AG09319 (cell line): ENCODE measurements at regions not wholly inside any gene's neighbourhood (a gene's known extent, or its start where the extent isn't known, plus 50 kb on each side); places are given as distances from the start of the nearest gene placed in this dataset.

Experiments used
- DNase-seq: peaks from one replicate; pipeline ENCODE4 v3.0.0-alpha.2; 2010; ENCODE audit warnings: low read depth; ENCODE audit errors: extremely low read depth
- CTCF ChIP-seq: IDR thresholded peaks from 2 replicates; pipeline ENCODE4 v1.5.1; 2011; ENCODE audit warnings: low read depth, mild to moderate bottlenecking, inconsistent platforms, low read length, moderate library complexity

- TF ChIP-seq CTCF: no peak
- DNase-seq: no peak
These were observed 410.7 kb downstream of the MZT1 start for GRCh38 chr13:72316716-72317115.

DNA sequence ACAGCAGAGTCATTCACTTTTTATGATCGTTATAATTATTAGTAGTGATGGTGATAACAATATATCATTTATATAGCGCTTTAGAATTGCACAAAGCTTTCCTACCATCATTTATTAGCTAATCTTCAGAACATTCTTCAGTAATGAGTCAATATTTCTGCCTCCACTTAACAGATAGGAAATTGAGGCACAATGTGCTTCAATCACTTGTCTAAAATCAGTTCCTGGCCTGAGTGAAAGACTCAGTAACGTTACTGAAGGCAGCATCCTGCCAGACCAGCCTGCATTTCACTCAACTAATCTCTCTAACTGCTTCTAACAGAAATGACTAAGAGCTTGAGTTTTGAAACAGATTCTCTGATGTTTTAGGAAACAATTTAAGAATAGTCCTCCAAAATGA lies 412.1 kb downstream of the MZT1 start:
- DNase-seq: no peak

GRCh38 chr13:72314210-72314609 lies 413.2 kb downstream of the MZT1 start:
- TF ChIP-seq CTCF: no peak
- DNase-seq: no peak

More for the DNA sequence above, 412.1 kb downstream of the MZT1 start:
- TF ChIP-seq CTCF: no peak

- DNase-seq: no peak
- TF ChIP-seq CTCF: no peak
These were observed 413.9 kb downstream of the MZT1 start for GRCh38 chr13:72313546-72313945.

DNA sequence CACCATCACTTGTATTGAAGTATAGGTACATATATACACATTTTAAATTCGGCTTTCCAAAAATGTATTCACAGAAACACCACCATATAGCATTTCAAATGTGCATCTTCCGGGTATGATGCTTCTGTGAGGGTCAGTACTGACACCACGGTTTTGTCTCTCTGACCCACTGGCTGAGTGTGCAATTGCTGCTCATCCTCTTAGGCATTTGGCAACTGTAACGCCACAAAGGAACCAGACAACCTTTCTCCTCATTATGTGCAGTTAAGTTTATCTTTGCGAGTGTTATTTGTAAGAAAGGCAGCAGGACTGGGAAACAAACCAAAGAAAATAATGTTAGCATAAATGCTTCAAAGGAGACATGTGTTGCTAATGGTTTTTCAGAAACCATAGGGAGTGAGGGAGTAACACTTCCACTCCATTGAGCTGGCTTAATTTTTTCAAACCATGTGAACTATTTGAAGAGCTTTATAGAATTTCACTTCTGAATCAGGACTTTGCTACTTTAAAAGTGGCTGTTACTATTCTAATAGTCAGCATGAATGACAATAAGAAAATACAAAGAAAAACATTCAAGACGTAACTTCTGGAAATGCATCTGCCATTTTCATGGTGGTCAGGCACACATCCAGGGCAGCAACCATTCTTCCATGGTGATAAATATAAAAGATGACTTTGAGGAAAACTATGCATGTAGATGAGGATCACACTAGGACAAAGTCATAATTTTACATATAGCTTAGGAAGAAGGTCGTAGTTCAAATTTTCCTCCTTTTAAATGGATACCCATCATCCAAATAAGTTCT lies 423.3 kb downstream of the MZT1 start:
- no peak for DNase-seq
- TF ChIP-seq CTCF: no peak

DNA sequence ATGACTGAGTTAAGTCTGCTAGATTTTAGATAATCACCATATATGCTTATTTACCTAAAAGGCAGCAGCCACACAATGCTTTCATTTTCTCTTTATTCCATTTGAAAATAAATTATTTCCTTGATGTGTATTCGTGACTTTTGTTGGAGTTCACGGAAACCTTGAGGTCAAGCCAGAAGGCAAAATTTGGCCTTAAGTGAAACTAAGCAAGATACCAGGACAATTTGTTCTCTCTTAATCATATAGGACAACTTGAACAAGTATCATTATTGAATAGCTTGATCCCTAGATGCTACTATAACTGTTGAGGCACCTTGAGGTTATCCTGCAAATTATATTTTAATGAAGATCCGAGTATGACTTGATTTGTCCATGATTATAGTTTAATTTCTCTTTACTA lies 429.2 kb upstream of the DACH1 start:
- TF ChIP-seq CTCF: no peak
- no peak for DNase-seq

GRCh38 chr13:72295153-72295552 lies 428.1 kb upstream of the DACH1 start:
- TF ChIP-seq CTCF: no peak
- DNase-seq: no peak
